Left ventricle myocardium inferior (tissue), 1 donor: ENCODE measurements at regions not wholly inside any gene's neighbourhood (a gene's known extent, or its start where the extent isn't known, plus 50 kb on each side); places are given as distances from the start of the nearest gene placed in this dataset.

Experiments
- DNase-seq: peaks from one replicate; pipeline ENCODE4 v3.0.0-alpha.2; 2020
- H3K27ac ChIP-seq: fragments of 200-600 bp; replicated peaks from 2 replicates; pipeline ENCODE4 v1.8.0; 2021
- H3K27me3 ChIP-seq: fragments of 200-600 bp; 2 replicates; pipeline ENCODE4 v1.8.0; 2021; ENCODE audit warnings: low read depth
- H3K36me3 ChIP-seq: fragments of 200-600 bp; 2 replicates; pipeline ENCODE4 v1.8.0; 2021
- H3K4me1 ChIP-seq: fragments of 200-600 bp; 2 replicates; pipeline ENCODE4 v1.8.0; 2021
- H3K4me3 ChIP-seq: fragments of 200-600 bp; 2 replicates; pipeline ENCODE4 v1.8.0; 2021; ENCODE audit warnings: mild to moderate bottlenecking, moderate library complexity
- H3K9me3 ChIP-seq: fragments of 200-600 bp; replicated peaks from 2 replicates; pipeline ENCODE4 v1.8.0; 2021
- intact Hi-C: fragments of 100-400 bp; cut with micrococcal nuclease; formaldehyde crosslinking; loops from one replicate; pipeline ENCODE4 v1.11.0; 2022
- TF ChIP-seq, protein P1 (sequence below): fragments of 200-600 bp; IDR thresholded peaks from 2 replicates; pipeline ENCODE4 v1.8.0; 2021; ENCODE audit warnings: antibody characterized with exemption, mild to moderate bottlenecking, borderline replicate concordance
- donor health status: DM: no; HTN: yes; CAD: no; lungs with severe emphysema.

DNA sequence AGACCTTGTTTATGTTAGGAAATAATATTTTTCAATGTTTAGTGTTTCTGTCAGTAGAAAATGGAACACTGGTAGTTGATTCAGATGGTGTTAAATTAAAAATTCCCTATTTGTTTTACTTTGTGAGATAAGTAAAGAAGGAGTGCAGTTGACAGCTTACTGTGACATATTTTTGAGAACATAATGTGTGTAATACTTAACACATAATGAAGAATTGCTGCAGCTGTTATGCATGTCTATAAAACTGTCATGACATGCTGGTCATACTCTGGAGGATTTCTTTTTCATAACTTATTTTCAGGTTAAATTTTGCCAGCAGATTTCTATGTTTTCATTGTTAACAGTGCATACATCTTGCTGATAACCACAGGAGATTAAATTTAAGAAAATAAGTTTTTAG is 296.1 kb downstream of the CTH start:
- intact Hi-C loops, result no loop called here
- TF ChIP-seq, protein P1, sequence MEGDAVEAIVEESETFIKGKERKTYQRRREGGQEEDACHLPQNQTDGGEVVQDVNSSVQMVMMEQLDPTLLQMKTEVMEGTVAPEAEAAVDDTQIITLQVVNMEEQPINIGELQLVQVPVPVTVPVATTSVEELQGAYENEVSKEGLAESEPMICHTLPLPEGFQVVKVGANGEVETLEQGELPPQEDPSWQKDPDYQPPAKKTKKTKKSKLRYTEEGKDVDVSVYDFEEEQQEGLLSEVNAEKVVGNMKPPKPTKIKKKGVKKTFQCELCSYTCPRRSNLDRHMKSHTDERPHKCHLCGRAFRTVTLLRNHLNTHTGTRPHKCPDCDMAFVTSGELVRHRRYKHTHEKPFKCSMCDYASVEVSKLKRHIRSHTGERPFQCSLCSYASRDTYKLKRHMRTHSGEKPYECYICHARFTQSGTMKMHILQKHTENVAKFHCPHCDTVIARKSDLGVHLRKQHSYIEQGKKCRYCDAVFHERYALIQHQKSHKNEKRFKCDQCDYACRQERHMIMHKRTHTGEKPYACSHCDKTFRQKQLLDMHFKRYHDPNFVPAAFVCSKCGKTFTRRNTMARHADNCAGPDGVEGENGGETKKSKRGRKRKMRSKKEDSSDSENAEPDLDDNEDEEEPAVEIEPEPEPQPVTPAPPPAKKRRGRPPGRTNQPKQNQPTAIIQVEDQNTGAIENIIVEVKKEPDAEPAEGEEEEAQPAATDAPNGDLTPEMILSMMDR, result no peak
- no peak for DNase-seq
- no peaks in the 10 kb centered on the region for H3K36me3 ChIP-seq
- H3K27ac ChIP-seq, result no peak overlapping the region
- H3K4me1 ChIP-seq, result peaks cover 6% of the 10 kb centered on the region
- H3K4me3 ChIP-seq, result peak overlapping the region; percentile 59
- peaks cover 9% of the 10 kb centered on the region for H3K27me3 ChIP-seq
- H3K9me3 ChIP-seq, result peaks cover 12% of the 10 kb centered on the region

DNA sequence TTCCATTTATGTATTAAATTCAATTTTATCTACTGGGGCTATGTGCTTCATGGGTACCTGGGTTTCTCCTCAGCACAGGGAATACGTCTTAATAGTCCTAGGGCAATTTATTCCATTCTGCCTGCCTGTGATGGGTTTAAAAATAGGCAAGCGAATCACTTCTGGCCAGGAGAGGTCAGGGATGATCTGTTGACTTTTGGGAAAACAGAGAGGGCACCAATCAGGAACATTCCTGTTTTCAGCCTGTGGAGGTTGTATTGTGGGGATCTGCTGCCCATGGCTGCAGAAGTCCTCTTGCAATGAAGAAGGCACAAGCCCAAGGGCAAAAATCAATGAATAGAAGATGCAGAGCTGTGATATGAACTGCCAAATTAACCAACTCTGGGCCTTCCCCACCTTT is 303.1 kb downstream of the CTH start:
- TF ChIP-seq, protein P1, result no peak
- Histone ChIP-seq H3K27ac (no peak overlapping the region), H3K4me3 (no peak overlapping the region), H3K4me1 (peaks cover 9% of the 10 kb centered on the region), H3K36me3 (no peaks in the 10 kb centered on the region), H3K27me3 (no peaks in the 10 kb centered on the region), H3K9me3 (peaks cover 12% of the 10 kb centered on the region)
- intact Hi-C loops, result no loop called here
- no peak for DNase-seq

DNA sequence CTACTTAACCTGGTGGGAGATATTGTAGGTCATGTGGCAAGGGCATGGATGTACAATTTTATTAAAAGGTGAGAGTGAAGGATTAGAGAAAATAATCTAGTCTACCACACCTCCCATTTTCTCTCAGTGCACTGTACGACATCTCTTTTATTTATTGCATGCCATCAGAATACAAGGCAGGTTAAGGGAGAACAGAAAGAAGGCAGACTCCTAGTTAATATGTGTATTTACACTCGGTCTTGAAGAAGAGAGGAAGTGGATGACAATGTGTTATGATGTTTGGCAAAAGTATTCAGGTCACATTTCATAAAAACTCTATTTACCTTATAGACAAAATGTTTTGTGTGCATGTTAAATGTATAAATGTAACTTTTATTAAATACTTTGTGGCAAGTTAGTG is 306.1 kb downstream of the CTH start:
- Histone ChIP-seq H3K27ac (no peak overlapping the region), H3K4me1 (peaks cover 9% of the 10 kb centered on the region), H3K9me3 (peaks cover under 1% of the 10 kb centered on the region), H3K36me3 (no peaks in the 10 kb centered on the region), H3K27me3 (no peaks in the 10 kb centered on the region), H3K4me3 (no peak overlapping the region)
- TF ChIP-seq, protein P1, result no peak
- no peak for DNase-seq
- intact Hi-C loops, result no loop called here

DNA sequence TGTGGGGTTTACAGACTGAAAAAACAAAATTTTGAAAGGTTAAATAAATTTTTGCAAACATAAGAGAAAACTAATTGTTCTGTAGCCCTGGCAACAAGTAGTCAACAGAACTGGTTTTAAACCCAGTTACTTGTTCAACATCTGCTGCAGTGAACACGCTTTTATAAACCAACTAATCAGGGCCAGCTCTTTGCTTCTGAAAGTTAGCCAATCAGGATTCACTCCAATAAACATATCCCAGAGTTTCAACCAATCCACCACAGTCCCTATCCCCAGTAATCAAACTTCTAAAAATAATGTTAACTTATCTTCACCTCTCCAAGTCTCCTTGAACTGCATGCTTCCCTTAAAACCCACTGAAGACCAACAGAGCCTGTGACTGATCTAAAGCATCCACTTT is 306.6 kb downstream of the CTH start:
- no peak for DNase-seq
- intact Hi-C loops, result no loop called here
- H3K9me3 ChIP-seq, result peaks cover 5% of the 10 kb centered on the region
- TF ChIP-seq, protein P1, result no peak
- peaks cover 9% of the 10 kb centered on the region for H3K4me1 ChIP-seq
- H3K36me3 ChIP-seq, result no peaks in the 10 kb centered on the region
- no peak overlapping the region for H3K27ac ChIP-seq
- H3K4me3 ChIP-seq, result no peak overlapping the region
- no peaks in the 10 kb centered on the region for H3K27me3 ChIP-seq

DNA sequence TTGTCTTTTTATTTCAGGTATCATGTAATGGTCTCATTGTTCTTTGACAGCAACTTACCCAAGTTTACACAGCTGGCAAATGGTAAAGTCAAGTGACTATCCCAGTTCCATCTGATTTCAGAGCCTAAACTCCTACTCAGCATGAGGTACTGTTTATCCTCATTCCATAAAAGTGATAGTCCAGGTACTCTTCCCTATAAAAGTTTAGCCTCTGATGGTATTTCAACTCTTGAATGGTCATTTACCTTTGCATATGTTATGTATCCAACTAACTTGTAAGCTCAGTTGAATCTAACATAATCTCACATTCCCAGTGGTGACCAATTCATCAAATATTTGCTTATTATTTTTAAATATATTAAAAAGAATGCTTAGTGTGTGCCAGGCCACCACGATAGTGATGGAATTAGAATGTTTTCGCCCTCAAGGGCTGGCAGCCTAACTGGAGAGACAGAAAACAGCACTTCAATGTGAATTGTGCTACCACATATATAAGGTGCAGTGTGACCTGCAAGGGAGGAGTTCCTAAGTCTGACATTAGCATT is 307.1 kb downstream of the CTH start:
- DNase-seq, result no peak
- Histone ChIP-seq H3K4me1 (peaks cover 9% of the 10 kb centered on the region), H3K36me3 (no peaks in the 10 kb centered on the region), H3K9me3 (peaks cover 10% of the 10 kb centered on the region), H3K27ac (no peak overlapping the region), H3K27me3 (no peaks in the 10 kb centered on the region), H3K4me3 (no peak overlapping the region)
- intact Hi-C loops, result no loop called here
- TF ChIP-seq, protein P1, result no peak
